Liver (tissue), 8 donors: ENCODE measurements at regions not wholly inside any gene's neighbourhood (a gene's known extent, or its start where the extent isn't known, plus 50 kb on each side); places are given as distances from the start of the nearest gene placed in this dataset.

ENCODE experiments used
- DNase-seq: peaks from one replicate; pipeline ENCODE4 v3.0.0-alpha.2; 2017; ENCODE audit warnings: low spot score
- H3K27ac ChIP-seq, 2 donors: one replicate each; pipeline ENCODE4 v1.7.0; 2013; ENCODE audit warnings: inconsistent platforms in 2 of 2, low read length in 2 of 2, control low read depth in 1 of 2, low read depth in 1 of 2, mild to moderate bottlenecking in 1 of 2
- H3K27me3 ChIP-seq, 4 donors: one replicate each; pipeline versions ENCODE4 v1.6.1 to v1.7.0; 2013; ENCODE audit warnings: low read length in 3 of 4, inconsistent platforms in 1 of 4, mild to moderate bottlenecking in 1 of 4, moderate library complexity in 1 of 4; ENCODE audit not compliant: control insufficient read depth in 4 of 4, insufficient read depth in 4 of 4
- H3K36me3 ChIP-seq, 4 donors: one replicate each; pipeline versions ENCODE4 v1.6.1 to v1.7.0; 2013; ENCODE audit warnings: low read length in 3 of 4, mild to moderate bottlenecking in 3 of 4, low read depth in 1 of 4, moderate library complexity in 1 of 4; ENCODE audit not compliant: control insufficient read depth in 4 of 4, insufficient read depth in 3 of 4
- H3K4me1 ChIP-seq, 4 donors: one replicate each; pipeline versions ENCODE4 v1.6.1 to v1.7.0; 2013; ENCODE audit warnings: low read length in 3 of 4, mild to moderate bottlenecking in 3 of 4, moderate library complexity in 1 of 4; ENCODE audit not compliant: control insufficient read depth in 4 of 4, insufficient read depth in 4 of 4
- H3K4me3 ChIP-seq, 3 donors: one replicate each; pipeline versions ENCODE4 v1.6.1 to v1.7.0; 2013; ENCODE audit warnings: low read length in 3 of 3, control low read depth in 1 of 3, low read depth in 1 of 3, mild to moderate bottlenecking in 1 of 3
- H3K9ac ChIP-seq, 2 donors: one replicate each; pipeline ENCODE4 v1.7.0; 2013; ENCODE audit warnings: low read length in 2 of 2, mild to moderate bottlenecking in 2 of 2, moderate library complexity in 2 of 2, control low read depth in 1 of 2, low read depth in 1 of 2
- H3K9me3 ChIP-seq, 4 donors: one replicate each; pipeline versions ENCODE4 v1.6.1 to v1.7.0; 2013; ENCODE audit warnings: low read length in 3 of 4; ENCODE audit not compliant: control insufficient read depth in 4 of 4
- ATF3 ChIP-seq: IDR thresholded peaks from 2 replicates; pipeline ENCODE4 v1.6.1; 2016; ENCODE audit warnings: antibody characterized with exemption
- CTCF ChIP-seq: fragments of 150-350 bp; IDR thresholded peaks from 2 replicates; pipeline ENCODE4 v1.5.1; 2017; ENCODE audit warnings: improper control_type of control experiment, low read depth, low read length; ENCODE audit not compliant: missing input control
- EGR1 ChIP-seq, 2 donors: IDR thresholded peaks; 2 replicates each; pipeline ENCODE4 v1.6.1; 2016 to 2018; ENCODE audit warnings: antibody characterized with exemption in 2 of 2, low read depth in 2 of 2
- FOXA1 ChIP-seq: IDR thresholded peaks from 2 replicates; pipeline ENCODE4 v1.6.1; 2016; ENCODE audit warnings: antibody characterized with exemption
- FOXA2 ChIP-seq: IDR thresholded peaks from 2 replicates; pipeline ENCODE4 v1.6.1; 2016; ENCODE audit warnings: antibody characterized with exemption
- GABPA ChIP-seq, 2 donors: IDR thresholded peaks in 1 of 2; conservative IDR thresholded peaks in 1 of 2; 2 replicates each; pipeline ENCODE4 v1.6.1; 2016; ENCODE audit warnings: antibody characterized with exemption in 2 of 2, mild to moderate bottlenecking in 1 of 2, moderate library complexity in 1 of 2
- HNF4A ChIP-seq, 2 donors: conservative IDR thresholded peaks; 2 replicates each; pipeline ENCODE4 v1.6.1; 2016; ENCODE audit warnings: antibody characterized with exemption in 2 of 2, mild to moderate bottlenecking in 2 of 2
- HNF4G ChIP-seq: IDR thresholded peaks from 2 replicates; pipeline ENCODE4 v1.6.1; 2016; ENCODE audit warnings: antibody characterized with exemption
- JUND ChIP-seq, 2 donors: IDR thresholded peaks; 2 replicates each; pipeline ENCODE4 v1.6.1; 2016; ENCODE audit warnings: antibody characterized with exemption in 2 of 2
- MAX ChIP-seq: IDR thresholded peaks from 2 replicates; pipeline ENCODE4 v1.6.1; 2016; ENCODE audit warnings: antibody characterized with exemption
- RAD21 ChIP-seq, 2 donors: IDR thresholded peaks; 2 replicates each; pipeline ENCODE4 v1.6.1; 2016; ENCODE audit warnings: antibody characterized with exemption in 2 of 2, mild to moderate bottlenecking in 2 of 2
- RXRA ChIP-seq, 2 donors: IDR thresholded peaks; 2 replicates each; pipeline ENCODE4 v1.6.1; 2017 to 2018; ENCODE audit warnings: antibody characterized with exemption in 2 of 2, mild to moderate bottlenecking in 1 of 2
- SP1 ChIP-seq: IDR thresholded peaks from 2 replicates; pipeline ENCODE4 v1.6.1; 2018; ENCODE audit warnings: antibody characterized with exemption, mild to moderate bottlenecking
- TAF1 ChIP-seq: conservative IDR thresholded peaks from 2 replicates; pipeline ENCODE4 v1.6.1; 2016; ENCODE audit warnings: antibody characterized with exemption, mild to moderate bottlenecking
- YY1 ChIP-seq: IDR thresholded peaks from 2 replicates; pipeline ENCODE4 v1.6.1; 2016; ENCODE audit warnings: antibody characterized with exemption, mild to moderate bottlenecking
- WGBS: extraction: QIAGEN DNeasy Blood & Tissue Kit; methylation state at CpG from one replicate; pipeline ENCODE4 v1.1.7; 2013; 5-methylcytosine and 5-hydroxymethylcytosine counted together
- donor health status: healthy.
- donor health status: healthy.
- donor health status: healthy.
- donor health status: healthy.
- donor health status: healthy.

- no peaks in the 10 kb centered on the region for H3K4me1 ChIP-seq
- WGBS, result 59% methylated on average over 5 of the region's 5 CpGs
- no peak for TF ChIP-seq HNF4A (conservative IDR thresholded peaks at IDR 0.05)
- TF ChIP-seq EGR1 (IDR thresholded peaks at IDR 0.05; ENCODE audit: low read depth in 2 of 2), result no peak
- TF ChIP-seq SP1, result no peak
- TF ChIP-seq HNF4G, result no peak
- no peak for TF ChIP-seq FOXA1
- TF ChIP-seq RXRA (IDR thresholded peaks at IDR 0.05), result no peak
- TF ChIP-seq GABPA (IDR thresholded peaks at IDR 0.05 in 1 of 2, conservative IDR thresholded peaks at IDR 0.05 in 1 of 2), result no peak
- no peak for TF ChIP-seq FOXA2
- TF ChIP-seq CTCF, result no peak
- TF ChIP-seq RAD21 (IDR thresholded peaks at IDR 0.05), result no peak
- no peak for TF ChIP-seq ATF3
- no peak for TF ChIP-seq YY1
- no peak for TF ChIP-seq MAX
- no peak for TF ChIP-seq TAF1
- H3K9ac ChIP-seq, result no peak overlapping the region
- H3K27ac ChIP-seq, result no peak overlapping the region
- no peaks in the 10 kb centered on the region for H3K27me3 ChIP-seq
- no peaks in the 10 kb centered on the region for H3K9me3 ChIP-seq
- H3K36me3 ChIP-seq, result no peaks in the 10 kb centered on the region
- DNase-seq, result no peak
- no peak overlapping the region for H3K4me3 ChIP-seq
Observed at GRCh38 chr11:56911312-56911711, 77.4 kb upstream of the OR5AK2 start.

GRCh38 chr11:56910785-56911184, 77.9 kb upstream of the OR5AK2 start:
- TF ChIP-seq FOXA1 (no peak), JUND (IDR thresholded peaks at IDR 0.05) (no peak), FOXA2 (no peak), HNF4A (conservative IDR thresholded peaks at IDR 0.05) (no peak), RAD21 (IDR thresholded peaks at IDR 0.05) (no peak), MAX (no peak), YY1 (no peak), CTCF (no peak), ATF3 (no peak), RXRA (IDR thresholded peaks at IDR 0.05) (no peak)
- H3K9me3 ChIP-seq, result no peaks in the 10 kb centered on the region
- H3K36me3 ChIP-seq, result no peaks in the 10 kb centered on the region
- no peak for DNase-seq
- H3K9ac ChIP-seq, result no peak overlapping the region
- no peak overlapping the region for H3K27ac ChIP-seq
- H3K4me1 ChIP-seq, result no peaks in the 10 kb centered on the region
- H3K27me3 ChIP-seq, result no peaks in the 10 kb centered on the region
- 83% methylated on average over 9 of the region's 9 CpGs for WGBS
- no peak overlapping the region for H3K4me3 ChIP-seq
